Cardiac muscle cell (in vitro differentiated cells and primary cell): ENCODE measurements at regions not wholly inside any gene's neighbourhood (a gene's known extent, or its start where the extent isn't known, plus 50 kb on each side); places are given as distances from the start of the nearest gene placed in this dataset.
"Not testable (repeated sequence)": the region's sequence is repeated elsewhere in the genome, so short reads cannot be mapped to it uniquely, and the experiment has no call there.

Experiments
- DNase-seq, 2 donors: peaks; one replicate each; pipeline versions ENCODE4 v3.0.0 to v3.0.0-alpha.2; 2010 to 2017; ENCODE audit warnings: low read depth in 1 of 2, low spot score in 1 of 2
- H3K27ac ChIP-seq: fragments of 200-600 bp; sonication (generic); 2 replicates; pipeline ENCODE4 v1.5.1; 2016
- H3K27me3 ChIP-seq: fragments of 200-600 bp; sonication (generic); 2 replicates; pipeline ENCODE4 v1.6.0; 2016; ENCODE audit warnings: control low read depth
- H3K36me3 ChIP-seq: fragments of 200-600 bp; sonication (generic); 2 replicates; pipeline ENCODE4 v1.5.1; 2016; ENCODE audit warnings: control low read depth
- H3K4me1 ChIP-seq: fragments of 200-600 bp; sonication (generic); 2 replicates; pipeline ENCODE4 v1.8.1; 2017; ENCODE audit warnings: low read depth, mild to moderate bottlenecking, mixed run types
- H3K4me3 ChIP-seq: fragments of 200-600 bp; sonication (generic); 2 replicates; pipeline ENCODE4 v1.5.1; 2016; ENCODE audit warnings: mild to moderate bottlenecking
- H3K9me3 ChIP-seq: fragments of 200-600 bp; sonication (generic); 2 replicates; pipeline ENCODE4 v1.5.1; 2017; ENCODE audit warnings: low read depth, mild to moderate bottlenecking, control low read depth
- TF ChIP-seq, protein P1 (sequence below): IDR thresholded peaks from 2 replicates; pipeline ENCODE4 v1.5.1; 2012; ENCODE audit warnings: low read depth, mild to moderate bottlenecking, low read length

DNA sequence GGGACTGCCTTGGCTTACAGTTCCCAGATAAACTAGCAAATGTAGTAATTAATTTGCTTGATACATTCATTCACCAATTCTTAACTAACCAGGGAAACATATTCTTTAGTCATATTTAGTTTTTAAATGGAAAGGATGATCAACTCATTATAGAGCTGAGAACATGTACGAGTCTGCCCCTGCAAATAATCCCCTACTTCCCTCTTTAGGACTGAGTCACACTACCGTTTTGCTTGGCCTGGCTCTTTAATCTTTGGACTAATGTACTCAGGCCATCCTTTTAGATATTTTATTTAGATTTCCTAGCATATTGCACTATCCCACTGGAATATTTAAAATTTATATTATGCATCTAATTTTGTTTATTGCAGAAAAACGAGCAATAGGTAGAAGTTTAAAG is 105.5 kb upstream of the LCORL start:
- H3K27me3 ChIP-seq: no peaks in the 10 kb centered on the region
- no peak for DNase-seq
- TF ChIP-seq, protein P1, sequence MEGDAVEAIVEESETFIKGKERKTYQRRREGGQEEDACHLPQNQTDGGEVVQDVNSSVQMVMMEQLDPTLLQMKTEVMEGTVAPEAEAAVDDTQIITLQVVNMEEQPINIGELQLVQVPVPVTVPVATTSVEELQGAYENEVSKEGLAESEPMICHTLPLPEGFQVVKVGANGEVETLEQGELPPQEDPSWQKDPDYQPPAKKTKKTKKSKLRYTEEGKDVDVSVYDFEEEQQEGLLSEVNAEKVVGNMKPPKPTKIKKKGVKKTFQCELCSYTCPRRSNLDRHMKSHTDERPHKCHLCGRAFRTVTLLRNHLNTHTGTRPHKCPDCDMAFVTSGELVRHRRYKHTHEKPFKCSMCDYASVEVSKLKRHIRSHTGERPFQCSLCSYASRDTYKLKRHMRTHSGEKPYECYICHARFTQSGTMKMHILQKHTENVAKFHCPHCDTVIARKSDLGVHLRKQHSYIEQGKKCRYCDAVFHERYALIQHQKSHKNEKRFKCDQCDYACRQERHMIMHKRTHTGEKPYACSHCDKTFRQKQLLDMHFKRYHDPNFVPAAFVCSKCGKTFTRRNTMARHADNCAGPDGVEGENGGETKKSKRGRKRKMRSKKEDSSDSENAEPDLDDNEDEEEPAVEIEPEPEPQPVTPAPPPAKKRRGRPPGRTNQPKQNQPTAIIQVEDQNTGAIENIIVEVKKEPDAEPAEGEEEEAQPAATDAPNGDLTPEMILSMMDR: no peak
- no peaks in the 10 kb centered on the region for H3K9me3 ChIP-seq
- no peak overlapping the region for H3K4me3 ChIP-seq
- H3K4me1 ChIP-seq: no peaks in the 10 kb centered on the region
- H3K36me3 ChIP-seq: no peaks in the 10 kb centered on the region
- H3K27ac ChIP-seq: no peak overlapping the region

DNA sequence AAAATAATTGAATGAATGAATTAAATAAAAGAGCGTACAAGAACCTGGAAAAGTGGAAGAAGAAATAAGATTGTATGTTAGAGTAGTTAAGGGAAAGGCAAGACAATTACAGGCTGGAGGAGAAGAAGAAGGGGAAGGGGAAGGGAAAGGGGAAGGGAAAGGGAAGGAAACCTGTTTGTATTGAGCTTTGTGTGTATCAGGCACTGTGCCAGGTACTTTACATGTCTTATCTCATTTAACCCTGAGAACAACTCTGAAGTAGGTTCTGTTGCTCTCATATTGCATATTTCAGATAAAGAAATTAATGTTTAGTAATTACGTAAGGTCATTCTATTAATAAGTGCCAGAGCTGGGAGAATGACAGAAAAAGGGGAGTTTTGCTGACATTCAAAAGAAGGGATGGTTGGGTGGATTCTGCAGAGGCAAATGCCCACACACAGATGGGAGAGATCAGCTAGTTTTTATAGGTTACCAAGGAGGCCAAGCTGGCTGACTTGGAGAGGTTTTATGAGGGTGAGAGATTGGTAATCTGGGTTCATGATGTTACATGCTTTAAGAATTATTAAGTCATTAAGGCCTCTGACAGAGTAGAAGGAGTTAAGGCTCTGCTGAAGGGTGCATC is 92.3 kb upstream of the LCORL start:
- H3K4me3 ChIP-seq: no peak overlapping the region
- no peaks in the 10 kb centered on the region for H3K9me3 ChIP-seq
- H3K36me3 ChIP-seq: no peaks in the 10 kb centered on the region
- TF ChIP-seq, protein P1: no peak
- no peak overlapping the region for H3K27ac ChIP-seq
- no peak for DNase-seq
- no peaks in the 10 kb centered on the region for H3K27me3 ChIP-seq
- no peaks in the 10 kb centered on the region for H3K4me1 ChIP-seq

DNA sequence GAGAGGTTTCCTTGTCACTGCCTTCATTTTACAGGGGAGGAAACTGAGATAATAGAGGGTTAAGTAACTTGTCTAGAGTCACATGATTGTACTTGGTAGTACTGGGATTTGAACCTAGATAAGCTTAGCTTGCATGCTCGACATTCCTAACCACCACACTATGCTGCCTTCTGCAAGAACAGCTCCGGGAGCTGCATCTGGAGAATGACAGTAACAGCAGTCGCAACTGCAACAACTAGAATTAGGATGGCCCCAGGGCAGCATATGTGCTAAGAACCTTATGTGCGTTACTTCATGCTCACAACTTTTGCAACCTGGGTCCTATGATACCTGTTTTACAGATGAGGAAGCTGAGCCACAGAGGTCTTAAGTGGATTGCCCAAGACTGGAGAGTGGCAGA is 89.5 kb upstream of the LCORL start:
- no peaks in the 10 kb centered on the region for H3K9me3 ChIP-seq

DNA sequence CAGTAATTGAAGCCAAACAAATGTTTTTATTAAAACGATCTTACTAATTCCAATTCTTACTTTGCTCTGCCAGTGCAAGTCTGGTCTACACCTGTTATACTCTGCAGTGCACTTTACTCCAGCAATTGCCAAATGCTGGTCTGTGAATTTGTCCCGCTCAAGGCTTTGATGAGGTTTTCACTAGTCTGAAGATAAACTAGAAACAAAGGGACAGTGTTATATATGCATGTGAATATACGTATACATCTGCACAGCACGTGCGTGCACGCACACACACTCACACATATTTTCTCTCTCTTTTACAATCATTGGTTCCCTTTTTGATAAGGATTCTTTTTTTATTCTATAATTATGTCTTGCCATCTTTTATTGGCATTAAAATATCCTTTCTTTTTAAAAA is 88.5 kb upstream of the LCORL start:
- Histone ChIP-seq H3K4me3 (no peak overlapping the region), H3K27me3 (no peaks in the 10 kb centered on the region), H3K36me3 (no peaks in the 10 kb centered on the region), H3K4me1 (no peaks in the 10 kb centered on the region), H3K27ac (no peak overlapping the region), H3K9me3 (no peaks in the 10 kb centered on the region)
- TF ChIP-seq, protein P1: no peak
- no peak for DNase-seq

More for the DNA sequence above, 89.5 kb upstream of the LCORL start:
- H3K36me3 ChIP-seq: no peaks in the 10 kb centered on the region
- TF ChIP-seq, protein P1: no peak
- no peak overlapping the region for H3K27ac ChIP-seq
- no peak for DNase-seq
- H3K4me3 ChIP-seq: no peak overlapping the region
- no peaks in the 10 kb centered on the region for H3K27me3 ChIP-seq
- H3K4me1 ChIP-seq: no peaks in the 10 kb centered on the region

DNA sequence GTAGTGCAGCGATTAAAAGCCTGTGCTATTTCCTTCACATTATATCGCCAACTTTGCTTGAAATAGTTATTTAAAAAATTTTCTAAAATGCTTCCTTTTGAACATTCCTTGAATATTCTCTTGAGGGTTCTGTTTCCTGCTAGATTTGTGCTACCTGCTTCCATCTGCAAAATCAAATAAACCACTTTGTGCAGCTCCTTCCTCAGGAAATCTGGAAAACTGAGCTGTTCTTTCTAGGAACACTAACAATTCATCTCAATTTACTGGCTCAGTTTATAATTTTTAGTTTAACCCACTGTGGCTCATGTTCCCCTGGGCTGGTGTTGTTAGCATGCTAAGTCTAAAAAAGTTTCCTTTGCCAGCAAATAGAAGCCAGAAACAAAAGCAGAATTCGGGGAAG is 88.1 kb upstream of the LCORL start:
- no peak for DNase-seq
- no peaks in the 10 kb centered on the region for H3K9me3 ChIP-seq
- H3K4me3 ChIP-seq: no peak overlapping the region
- H3K27me3 ChIP-seq: no peaks in the 10 kb centered on the region
- no peaks in the 10 kb centered on the region for H3K4me1 ChIP-seq
- TF ChIP-seq, protein P1: no peak
- H3K27ac ChIP-seq: no peak overlapping the region
- H3K36me3 ChIP-seq: no peaks in the 10 kb centered on the region

DNA sequence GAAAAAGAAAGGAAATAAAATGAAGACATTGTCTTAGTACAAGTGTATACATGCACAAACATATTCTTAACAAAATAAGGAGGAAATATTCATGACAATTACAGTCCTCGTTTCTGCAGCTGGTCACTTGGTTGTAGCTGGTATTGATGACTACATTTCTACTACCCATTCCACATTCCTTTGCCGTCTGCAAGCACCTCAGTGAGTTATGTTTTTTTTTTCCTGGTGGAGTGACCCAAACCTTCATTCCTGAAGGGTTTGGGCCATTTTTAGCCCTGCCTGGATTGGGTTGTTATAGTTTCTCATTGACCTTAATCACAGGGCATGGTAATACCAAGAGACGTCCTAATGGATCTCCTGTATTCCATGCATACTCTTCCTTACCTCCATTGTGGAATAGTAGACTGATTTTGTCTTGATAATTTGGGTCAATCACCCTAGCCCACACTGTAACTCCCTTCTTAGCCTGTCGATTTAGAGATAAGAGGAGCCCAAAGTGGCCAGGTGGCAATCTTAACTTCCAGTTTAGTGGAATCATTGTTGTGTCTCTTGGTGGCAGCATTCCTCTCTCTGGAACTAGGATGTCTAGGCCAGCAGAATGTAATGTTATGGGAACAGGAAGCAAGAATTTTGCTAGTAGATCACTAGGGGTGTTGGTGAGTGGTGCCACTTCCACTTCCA is 86.4 kb upstream of the LCORL start:
- H3K27me3 ChIP-seq, H3K9me3 ChIP-seq, H3K4me1 ChIP-seq, H3K4me3 ChIP-seq, DNase-seq, H3K27ac ChIP-seq, H3K36me3 ChIP-seq: not testable (repeated sequence)
